ENCODE measurements at regions not wholly inside any gene's neighbourhood (a gene's known extent, or its start where the extent isn't known, plus 50 kb on each side); places are given as distances from the start of the nearest gene placed in this dataset.
"Not testable (repeated sequence)": the region's sequence is repeated elsewhere in the genome, so short reads cannot be mapped to it uniquely, and the experiment has no call there.

GRCh38 chr2:209260281-209260680, 163.6 kb upstream of the MAP2 start:
- no peak for DNase-seq
- Histone ChIP-seq H3K27ac (no peak overlapping the region), H3K4me3 (no peak overlapping the region), H3K9me3 (no peaks in the 10 kb centered on the region), H3K4me1 (no peaks in the 10 kb centered on the region), H3K36me3 (ENCODE audit: low read depth, missing control alignments) (no peaks in the 10 kb centered on the region), H3K27me3 (no peaks in the 10 kb centered on the region)
- intact Hi-C loops (cut with DNase I; ENCODE audit: low total_unique reads), result no loop called here
- no peak for TF ChIP-seq CTCF (IDR thresholded peaks at IDR 0.05)
- TF ChIP-seq POLR2A (IDR thresholded peaks at IDR 0.05), result no peak
- 91 to 93% methylated on average over 5 of the region's 5 CpGs for WGBS, 2 donors

- intact Hi-C loops (cut with DNase I; ENCODE audit: low total_unique reads); H3K27me3 ChIP-seq: not testable (repeated sequence)
- 73 to 89% methylated on average over 12 to 16 of the region's 16 CpGs for WGBS, 2 donors
Observed at GRCh38 chr2:209261366-209262053, 162.3 kb upstream of the MAP2 start.

GRCh38 chr2:209269024-209269423, 154.8 kb upstream of the MAP2 start:
- Histone ChIP-seq H3K36me3 (ENCODE audit: low read depth, missing control alignments) (no peaks in the 10 kb centered on the region), H3K27me3 (no peaks in the 10 kb centered on the region), H3K27ac (no peak overlapping the region), H3K4me1 (no peaks in the 10 kb centered on the region), H3K9me3 (no peaks in the 10 kb centered on the region), H3K4me3 (no peak overlapping the region)
- intact Hi-C loops (cut with DNase I; ENCODE audit: low total_unique reads), result no loop called here
- WGBS, 2 donors, result 59 to 72% methylated on average over 2 of the region's 2 CpGs
- TF ChIP-seq CTCF (IDR thresholded peaks at IDR 0.05) (no peak), POLR2A (IDR thresholded peaks at IDR 0.05) (no peak)
- no peak for DNase-seq

More at GRCh38 chr2:209261366-209262053, 162.3 kb upstream of the MAP2 start:
- H3K4me1 ChIP-seq; DNase-seq; H3K36me3 ChIP-seq (ENCODE audit: low read depth, missing control alignments); H3K4me3 ChIP-seq; H3K9me3 ChIP-seq; H3K27ac ChIP-seq: not testable (repeated sequence)

- Histone ChIP-seq H3K36me3 (ENCODE audit: low read depth, missing control alignments) (no peaks in the 10 kb centered on the region), H3K4me3 (no peak overlapping the region), H3K27me3 (no peaks in the 10 kb centered on the region), H3K27ac (no peak overlapping the region), H3K9me3 (no peaks in the 10 kb centered on the region), H3K4me1 (no peaks in the 10 kb centered on the region)
- TF ChIP-seq POLR2A (IDR thresholded peaks at IDR 0.05) (no peak), CTCF (IDR thresholded peaks at IDR 0.05) (no peak)
- DNase-seq, result no peak
- intact Hi-C loops (cut with DNase I; ENCODE audit: low total_unique reads), result no loop called here
- 58 to 92% methylated on average over 3 of the region's 3 CpGs for WGBS, 2 donors
Observed at GRCh38 chr2:209276000-209276399, 147.8 kb upstream of the MAP2 start.

GRCh38 chr2:209277444-209277843, 146.4 kb upstream of the MAP2 start:
- Histone ChIP-seq H3K4me3 (no peak overlapping the region), H3K36me3 (ENCODE audit: low read depth, missing control alignments) (no peaks in the 10 kb centered on the region), H3K27ac (no peak overlapping the region), H3K27me3 (no peaks in the 10 kb centered on the region), H3K9me3 (no peaks in the 10 kb centered on the region), H3K4me1 (no peaks in the 10 kb centered on the region)
- intact Hi-C loops (cut with DNase I; ENCODE audit: low total_unique reads), result no loop called here
- DNase-seq, result no peak
- 65 to 73% methylated on average over 3 of the region's 3 CpGs for WGBS, 2 donors
- TF ChIP-seq POLR2A (IDR thresholded peaks at IDR 0.05) (no peak), CTCF (IDR thresholded peaks at IDR 0.05) (no peak)
